Activated CD4-positive, alpha-beta memory T cell treated with anti-CD3 and anti-CD28 coated beads for 36 hours (primary cell): ENCODE measurements at regions not wholly inside any gene's neighbourhood (a gene's known extent, or its start where the extent isn't known, plus 50 kb on each side); places are given as distances from the start of the nearest gene placed in this dataset.

ENCODE experiments used
- CTCF ChIA-PET: fragments of 350-600 bp; sonication (Branson Sonifier 250); formaldehyde crosslinking; loops from one replicate; lab custom pipeline; 2021; ENCODE audit warnings: antibody characterized with exemption, inconsistent platforms; lab: Charles Lee
- POLR2A ChIA-PET: fragments of 350-600 bp; sonication (Branson Sonifier 250); formaldehyde crosslinking; loops from one replicate; lab custom pipeline; 2021; ENCODE audit warnings: antibody characterized with exemption; lab: Charles Lee
- DNase-seq: peaks from one replicate; pipeline ENCODE4 v3.0.0-alpha.2; 2020
- H3K27ac Mint-ChIP-seq: one replicate; pipeline ENCODE4 v1.8.0; 2021; ENCODE audit warnings: mixed read lengths
- H3K27me3 Mint-ChIP-seq: one replicate; pipeline ENCODE4 v1.8.0; 2021; ENCODE audit warnings: mixed read lengths
- H3K36me3 Mint-ChIP-seq: one replicate; pipeline ENCODE4 v1.8.0; 2021; ENCODE audit warnings: mixed read lengths
- H3K4me1 Mint-ChIP-seq: one replicate; pipeline ENCODE4 v1.8.0; 2021; ENCODE audit warnings: low read depth, mixed read lengths
- H3K4me3 Mint-ChIP-seq: one replicate; pipeline ENCODE4 v1.8.0; 2021; ENCODE audit warnings: mild to moderate bottlenecking, mixed read lengths
- H3K9me3 Mint-ChIP-seq: one replicate; pipeline ENCODE4 v1.8.0; 2021; ENCODE audit warnings: mixed read lengths
- intact Hi-C: fragments of 100-400 bp; cut with micrococcal nuclease; formaldehyde crosslinking; loops from one replicate; pipeline ENCODE4 v1.15.1; 2023

GRCh38 chr4:138405934-138406567, 163.9 kb upstream of the SLC7A11 start:
- H3K27ac Mint-ChIP-seq = no peak overlapping the region

GRCh38 chr4:138405466-138405891, 163.3 kb upstream of the SLC7A11 start:
- intact Hi-C loops = no loop called here
- no peaks in the 10 kb centered on the region for H3K4me1 Mint-ChIP-seq
- no peak overlapping the region for H3K27ac Mint-ChIP-seq

More at GRCh38 chr4:138405934-138406567, 163.9 kb upstream of the SLC7A11 start:
- intact Hi-C loops = no loop called here
- H3K4me3 Mint-ChIP-seq = no peak overlapping the region
- no peaks in the 10 kb centered on the region for H3K9me3 Mint-ChIP-seq
- H3K36me3 Mint-ChIP-seq = no peaks in the 10 kb centered on the region
- no peak for DNase-seq
- no peaks in the 10 kb centered on the region for H3K27me3 Mint-ChIP-seq
- POLR2A ChIA-PET = no interaction called here
- no peaks in the 10 kb centered on the region for H3K4me1 Mint-ChIP-seq
- CTCF ChIA-PET = no interaction called here

GRCh38 chr4:138404801-138405200, 162.7 kb upstream of the SLC7A11 start:
- no peaks in the 10 kb centered on the region for H3K36me3 Mint-ChIP-seq
- intact Hi-C loops = no loop called here
- DNase-seq = no peak
- ChIA-PET POLR2A (no interaction called here), CTCF (no interaction called here)
- H3K4me1 Mint-ChIP-seq = no peaks in the 10 kb centered on the region
- no peaks in the 10 kb centered on the region for H3K27me3 Mint-ChIP-seq
- no peak overlapping the region for H3K4me3 Mint-ChIP-seq
- no peaks in the 10 kb centered on the region for H3K9me3 Mint-ChIP-seq
- H3K27ac Mint-ChIP-seq = no peak overlapping the region

More at GRCh38 chr4:138405466-138405891, 163.3 kb upstream of the SLC7A11 start:
- CTCF ChIA-PET = no interaction called here
- Mint-ChIP-seq H3K36me3 (no peaks in the 10 kb centered on the region), H3K27me3 (no peaks in the 10 kb centered on the region), H3K9me3 (no peaks in the 10 kb centered on the region), H3K4me3 (no peak overlapping the region)
- DNase-seq = no peak
- POLR2A ChIA-PET = no interaction called here

DNA sequence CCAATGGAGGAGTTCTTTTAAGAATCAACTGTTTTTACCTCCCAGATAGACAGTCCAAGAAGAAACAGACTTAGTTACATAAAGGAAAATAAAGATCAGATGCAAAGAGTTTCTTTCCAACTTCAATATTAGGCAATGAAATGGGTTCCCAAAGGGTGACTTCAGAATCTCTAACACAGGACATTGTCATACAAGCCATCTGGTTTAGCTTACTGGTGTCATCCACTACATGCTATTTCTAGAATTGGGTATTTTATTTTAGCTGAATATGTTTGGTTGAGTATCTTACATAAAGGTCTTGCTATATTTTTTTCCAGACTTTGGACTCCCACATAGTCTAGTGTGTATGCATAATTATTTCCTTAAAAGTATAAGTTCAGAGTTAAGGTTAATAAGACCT, 162.1 kb upstream of the SLC7A11 start:
- Mint-ChIP-seq H3K9me3 (no peaks in the 10 kb centered on the region), H3K27me3 (no peaks in the 10 kb centered on the region), H3K4me3 (no peak overlapping the region), H3K4me1 (no peaks in the 10 kb centered on the region), H3K36me3 (no peaks in the 10 kb centered on the region), H3K27ac (no peak overlapping the region)
- ChIA-PET CTCF (no interaction called here), POLR2A (no interaction called here)
- intact Hi-C loops = no loop called here
- DNase-seq = no peak

GRCh38 chr4:138401334-138401733, 159.2 kb upstream of the SLC7A11 start:
- intact Hi-C loops = no loop called here
- no peak for DNase-seq
- Mint-ChIP-seq H3K36me3 (no peaks in the 10 kb centered on the region), H3K4me1 (no peaks in the 10 kb centered on the region), H3K27me3 (no peaks in the 10 kb centered on the region), H3K27ac (no peak overlapping the region), H3K4me3 (no peak overlapping the region), H3K9me3 (no peaks in the 10 kb centered on the region)
- ChIA-PET POLR2A (no interaction called here), CTCF (no interaction called here)

DNA sequence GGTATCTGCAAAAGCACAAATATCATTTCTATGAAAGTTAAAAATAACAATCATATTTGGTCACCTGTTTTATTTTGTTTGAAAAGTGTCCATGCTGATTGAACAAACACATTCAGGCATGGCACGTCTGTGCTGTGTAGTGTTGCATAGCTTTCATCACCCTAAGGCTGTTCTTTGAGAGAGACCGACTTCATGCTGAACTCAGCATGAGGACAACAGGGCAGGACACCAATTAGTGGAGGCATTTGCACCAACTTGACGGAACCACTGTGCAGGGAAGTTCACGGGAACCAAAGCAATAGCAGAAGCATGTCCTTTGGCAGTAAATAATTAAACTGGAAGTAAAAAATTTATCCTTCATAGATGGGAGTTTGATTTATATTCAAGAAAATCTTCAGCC, 158.4 kb upstream of the SLC7A11 start:
- ChIA-PET CTCF (no interaction called here), POLR2A (no interaction called here)
- Mint-ChIP-seq H3K27ac (no peak overlapping the region), H3K4me1 (no peaks in the 10 kb centered on the region), H3K36me3 (no peaks in the 10 kb centered on the region), H3K27me3 (no peaks in the 10 kb centered on the region), H3K4me3 (no peak overlapping the region), H3K9me3 (no peaks in the 10 kb centered on the region)
- DNase-seq = no peak
- intact Hi-C loops = no loop called here

- DNase-seq = no peak
- Mint-ChIP-seq H3K27me3 (no peaks in the 10 kb centered on the region), H3K9me3 (no peaks in the 10 kb centered on the region), H3K36me3 (no peaks in the 10 kb centered on the region), H3K4me3 (no peak overlapping the region), H3K4me1 (no peaks in the 10 kb centered on the region), H3K27ac (no peak overlapping the region)
- ChIA-PET POLR2A (no interaction called here), CTCF (no interaction called here)
- intact Hi-C loops = no loop called here
Measured at GRCh38 chr4:138400066-138400465, 157.9 kb upstream of the SLC7A11 start.

- Mint-ChIP-seq H3K27ac (no peak overlapping the region), H3K9me3 (no peaks in the 10 kb centered on the region), H3K36me3 (no peaks in the 10 kb centered on the region), H3K4me3 (no peak overlapping the region), H3K27me3 (no peaks in the 10 kb centered on the region), H3K4me1 (no peaks in the 10 kb centered on the region)
- intact Hi-C loops = no loop called here
- ChIA-PET CTCF (no interaction called here), POLR2A (no interaction called here)
- DNase-seq = no peak
Measured at GRCh38 chr4:138399081-138399480, 156.9 kb upstream of the SLC7A11 start.

GRCh38 chr4:138398322-138398721, 156.2 kb upstream of the SLC7A11 start:
- Mint-ChIP-seq H3K4me3 (no peak overlapping the region), H3K27me3 (no peaks in the 10 kb centered on the region), H3K4me1 (no peaks in the 10 kb centered on the region), H3K36me3 (no peaks in the 10 kb centered on the region), H3K27ac (no peak overlapping the region), H3K9me3 (no peaks in the 10 kb centered on the region)
- CTCF ChIA-PET = no interaction called here
- no peak for DNase-seq
- POLR2A ChIA-PET = no interaction called here
- intact Hi-C loops = no loop called here

DNA sequence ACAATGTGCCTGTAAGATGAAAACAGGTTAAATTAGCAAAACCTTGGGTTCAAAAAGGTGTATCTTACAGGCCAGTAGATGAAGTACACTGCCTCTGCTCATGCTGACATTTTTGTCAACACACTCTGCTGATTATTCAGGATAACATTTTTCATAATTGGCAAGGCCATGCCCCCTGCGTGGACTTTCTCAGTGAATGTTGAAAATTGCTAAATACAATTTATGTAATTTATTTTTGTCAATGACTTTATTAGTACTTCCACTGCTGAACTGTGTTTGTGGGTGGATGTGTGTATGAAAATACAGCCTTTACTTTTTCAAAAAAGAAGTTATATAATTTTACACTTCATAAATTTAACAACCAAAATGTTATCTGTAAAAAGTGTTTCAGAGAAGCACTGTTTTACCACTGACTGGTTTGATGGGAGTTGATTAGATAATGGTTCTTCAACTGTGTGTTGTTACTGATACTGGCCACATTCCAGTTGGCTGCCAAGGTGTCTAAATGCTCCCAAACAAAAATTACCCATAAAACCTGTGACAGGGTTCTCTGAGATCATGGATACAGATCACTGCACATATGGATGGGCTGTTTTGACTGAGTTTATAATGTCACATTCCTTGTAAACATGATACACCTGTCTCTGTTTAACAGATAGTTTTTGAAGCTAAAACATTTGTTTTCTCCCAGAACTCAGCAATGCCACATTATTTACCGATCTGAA, 151.9 kb upstream of the SLC7A11 start:
- H3K9me3 Mint-ChIP-seq = no peaks in the 10 kb centered on the region
- no peaks in the 10 kb centered on the region for H3K36me3 Mint-ChIP-seq
- no peak overlapping the region for H3K4me3 Mint-ChIP-seq
- ChIA-PET CTCF (no interaction called here), POLR2A (no interaction called here)
- no peak overlapping the region for H3K27ac Mint-ChIP-seq
- H3K4me1 Mint-ChIP-seq = no peaks in the 10 kb centered on the region
- no peak for DNase-seq
- intact Hi-C loops = no loop called here
- H3K27me3 Mint-ChIP-seq = no peaks in the 10 kb centered on the region

GRCh38 chr4:138392751-138393308, 150.7 kb upstream of the SLC7A11 start:
- H3K27me3 Mint-ChIP-seq = no peaks in the 10 kb centered on the region
- H3K9me3 Mint-ChIP-seq = no peaks in the 10 kb centered on the region
- no peaks in the 10 kb centered on the region for H3K36me3 Mint-ChIP-seq
- ChIA-PET POLR2A (no interaction called here), CTCF (no interaction called here)
- DNase-seq = no peak
- intact Hi-C loops = no loop called here
- H3K27ac Mint-ChIP-seq = no peak overlapping the region
- no peak overlapping the region for H3K4me3 Mint-ChIP-seq
- no peaks in the 10 kb centered on the region for H3K4me1 Mint-ChIP-seq

DNA sequence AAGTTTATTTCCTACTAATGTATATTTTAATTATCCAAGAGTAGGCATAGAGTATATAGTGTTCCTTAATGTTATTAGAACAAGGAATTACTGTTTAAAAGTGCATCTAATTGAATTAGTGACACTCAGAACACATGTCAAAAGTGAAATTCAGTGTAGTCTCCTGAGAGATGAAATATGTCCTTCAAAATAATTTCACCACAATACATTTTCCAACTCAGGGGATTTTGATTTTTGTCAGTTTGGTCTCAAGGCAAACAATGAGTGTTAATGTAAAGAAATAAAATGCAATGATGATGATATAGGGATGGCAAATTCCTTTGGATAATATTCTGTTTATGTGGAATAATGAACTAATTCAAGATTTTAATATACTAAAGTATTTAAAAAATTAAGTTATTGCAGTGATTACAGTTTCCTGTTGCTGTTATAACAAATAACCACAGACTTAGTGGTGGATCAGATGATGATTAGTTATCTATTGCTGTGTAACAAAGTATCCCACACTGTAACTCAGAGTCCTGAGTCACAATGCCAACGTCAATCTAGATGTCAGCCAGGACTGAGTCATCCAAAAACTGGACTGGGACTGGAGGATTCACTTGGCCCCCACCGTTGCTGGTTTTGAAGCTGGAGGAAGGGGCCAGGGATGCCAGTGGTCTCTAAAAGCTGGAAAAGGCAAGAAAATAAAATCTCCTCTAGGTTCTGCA, 148.0 kb upstream of the SLC7A11 start:
- Mint-ChIP-seq H3K27ac (no peak overlapping the region), H3K4me3 (no peak overlapping the region), H3K9me3 (no peaks in the 10 kb centered on the region), H3K27me3 (no peaks in the 10 kb centered on the region), H3K36me3 (no peaks in the 10 kb centered on the region), H3K4me1 (no peaks in the 10 kb centered on the region)
- POLR2A ChIA-PET = no interaction called here
- no peak for DNase-seq
- CTCF ChIA-PET = no interaction called here
- intact Hi-C loops = no loop called here
